ENCODE measurements at regions not wholly inside any gene's neighbourhood (a gene's known extent, or its start where the extent isn't known, plus 50 kb on each side); places are given as distances from the start of the nearest gene placed in this dataset.

- Histone ChIP-seq H3K36me3 (ENCODE audit: control insufficient read depth, low read length) (no peaks in the 10 kb centered on the region), H3K79me2 (ENCODE audit: control insufficient read depth, low read length) (no peaks in the 10 kb centered on the region), H3K4me1 (ENCODE audit: control insufficient read depth, low read length) (no peaks in the 10 kb centered on the region), H3K27me3 (ENCODE audit: control insufficient read depth, low read length) (no peaks in the 10 kb centered on the region), H3K4me2 (ENCODE audit: low read length) (no peak overlapping the region), H3K9me3 (ENCODE audit: control insufficient read depth, insufficient read depth, low read length) (no peaks in the 10 kb centered on the region), H3K27ac (ENCODE audit: low read depth, low read length) (no peak overlapping the region), H4K20me1 (ENCODE audit: control insufficient read depth, insufficient read depth, low read depth, low read length) (no peaks in the 10 kb centered on the region), H3F3A (ENCODE audit: control insufficient read depth, insufficient read depth) (no peaks in the 10 kb centered on the region), H3K4me3 (ENCODE audit: low read length) (no peak overlapping the region), H3K9me2 (replicated peaks; ENCODE audit: control insufficient read depth, low read length) (no peaks in the 10 kb centered on the region)
- no peak for TF ChIP-seq EZH2phosphoT487 (IDR thresholded peaks at IDR 0.05; ENCODE audit: borderline replicate concordance, low read length)
- TF ChIP-seq CTCF (IDR thresholded peaks at IDR 0.05; ENCODE audit: low read depth, low read length, poor library complexity, severe bottlenecking): no peak
These were observed 228.2 kb upstream of the GRIN3A start for GRCh38 chr9:101966691-101967090.

DNA sequence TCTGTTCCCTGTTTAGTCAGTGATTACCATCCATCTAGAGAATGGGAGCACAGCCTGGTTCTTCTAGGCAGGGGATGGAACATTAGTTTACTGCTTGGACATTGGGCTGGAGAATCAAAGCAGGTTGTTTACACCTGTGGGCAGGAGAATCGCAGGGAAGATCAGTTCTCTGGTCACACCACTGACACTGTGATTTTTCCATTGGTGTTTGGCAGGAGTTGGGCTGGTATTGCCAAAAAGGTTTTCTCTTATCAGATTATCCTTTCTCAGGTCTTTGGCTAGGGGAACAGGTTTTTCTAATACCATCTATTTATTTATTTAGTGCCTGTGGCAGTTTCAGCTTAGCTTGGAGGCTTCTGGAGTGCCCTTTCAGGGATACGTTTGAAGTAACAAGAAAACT lies 219.3 kb upstream of the GRIN3A start:
- Histone ChIP-seq H3K27me3 (ENCODE audit: control insufficient read depth, low read length) (no peaks in the 10 kb centered on the region), H3F3A (ENCODE audit: control insufficient read depth, insufficient read depth) (no peaks in the 10 kb centered on the region), H4K20me1 (ENCODE audit: control insufficient read depth, insufficient read depth, low read depth, low read length) (no peaks in the 10 kb centered on the region), H3K4me1 (ENCODE audit: control insufficient read depth, low read length) (no peaks in the 10 kb centered on the region), H3K79me2 (ENCODE audit: control insufficient read depth, low read length) (no peaks in the 10 kb centered on the region), H3K36me3 (ENCODE audit: control insufficient read depth, low read length) (no peaks in the 10 kb centered on the region), H3K4me3 (ENCODE audit: low read length) (no peak overlapping the region), H3K9me2 (replicated peaks; ENCODE audit: control insufficient read depth, low read length) (no peaks in the 10 kb centered on the region), H3K27ac (ENCODE audit: low read depth, low read length) (no peak overlapping the region), H3K9me3 (ENCODE audit: control insufficient read depth, insufficient read depth, low read length) (no peaks in the 10 kb centered on the region), H3K4me2 (ENCODE audit: low read length) (no peak overlapping the region)
- TF ChIP-seq CTCF (IDR thresholded peaks at IDR 0.05; ENCODE audit: low read depth, low read length, poor library complexity, severe bottlenecking) (no peak), EZH2phosphoT487 (IDR thresholded peaks at IDR 0.05; ENCODE audit: borderline replicate concordance, low read length) (no peak)

DNA sequence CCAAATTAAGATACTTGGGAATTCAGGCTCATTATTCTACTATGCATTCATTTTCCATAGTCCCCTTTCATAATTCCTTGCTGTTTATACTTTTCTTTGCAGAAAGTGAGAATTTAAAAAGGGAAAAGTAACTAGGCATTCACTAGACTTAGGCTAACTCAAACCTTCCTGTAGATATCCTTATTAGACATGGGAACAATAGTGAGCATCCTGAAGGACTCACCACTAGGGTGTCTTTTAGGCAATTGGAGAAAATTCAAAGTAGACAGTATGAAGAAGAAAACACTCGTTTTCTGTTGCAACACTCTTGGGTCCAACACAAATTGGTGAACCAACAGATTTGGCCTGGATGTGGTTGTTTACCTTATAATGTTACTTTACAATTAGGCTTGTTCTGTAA lies 213.2 kb upstream of the GRIN3A start:
- H3K27ac ChIP-seq (ENCODE audit: low read depth, low read length): no peak overlapping the region
- H3K9me3 ChIP-seq (ENCODE audit: control insufficient read depth, insufficient read depth, low read length): no peaks in the 10 kb centered on the region
- H3F3A ChIP-seq (ENCODE audit: control insufficient read depth, insufficient read depth): no peaks in the 10 kb centered on the region
- no peaks in the 10 kb centered on the region for H3K4me1 ChIP-seq (ENCODE audit: control insufficient read depth, low read length)
- no peaks in the 10 kb centered on the region for H3K36me3 ChIP-seq (ENCODE audit: control insufficient read depth, low read length)
- no peaks in the 10 kb centered on the region for H3K9me2 ChIP-seq (replicated peaks; ENCODE audit: control insufficient read depth, low read length)
- no peak overlapping the region for H3K4me2 ChIP-seq (ENCODE audit: low read length)
- H3K79me2 ChIP-seq (ENCODE audit: control insufficient read depth, low read length): no peaks in the 10 kb centered on the region
- no peaks in the 10 kb centered on the region for H3K27me3 ChIP-seq (ENCODE audit: control insufficient read depth, low read length)
- H4K20me1 ChIP-seq (ENCODE audit: control insufficient read depth, insufficient read depth, low read depth, low read length): no peaks in the 10 kb centered on the region
- H3K4me3 ChIP-seq (ENCODE audit: low read length): no peak overlapping the region
- no peak for TF ChIP-seq CTCF (IDR thresholded peaks at IDR 0.05; ENCODE audit: low read depth, low read length, poor library complexity, severe bottlenecking)
- no peak for TF ChIP-seq EZH2phosphoT487 (IDR thresholded peaks at IDR 0.05; ENCODE audit: borderline replicate concordance, low read length)

- TF ChIP-seq EZH2phosphoT487 (IDR thresholded peaks at IDR 0.05; ENCODE audit: borderline replicate concordance, low read length) (no peak), CTCF (IDR thresholded peaks at IDR 0.05; ENCODE audit: low read depth, low read length, poor library complexity, severe bottlenecking) (no peak)
- H3K4me3 ChIP-seq (ENCODE audit: low read length): no peak overlapping the region
- no peaks in the 10 kb centered on the region for H3K36me3 ChIP-seq (ENCODE audit: control insufficient read depth, low read length)
- no peaks in the 10 kb centered on the region for H3K9me3 ChIP-seq (ENCODE audit: control insufficient read depth, insufficient read depth, low read length)
- no peaks in the 10 kb centered on the region for H3K79me2 ChIP-seq (ENCODE audit: control insufficient read depth, low read length)
- H4K20me1 ChIP-seq (ENCODE audit: control insufficient read depth, insufficient read depth, low read depth, low read length): no peaks in the 10 kb centered on the region
- no peak overlapping the region for H3K27ac ChIP-seq (ENCODE audit: low read depth, low read length)
- no peaks in the 10 kb centered on the region for H3F3A ChIP-seq (ENCODE audit: control insufficient read depth, insufficient read depth)
- no peaks in the 10 kb centered on the region for H3K9me2 ChIP-seq (replicated peaks; ENCODE audit: control insufficient read depth, low read length)
- H3K4me2 ChIP-seq (ENCODE audit: low read length): no peak overlapping the region
- no peaks in the 10 kb centered on the region for H3K27me3 ChIP-seq (ENCODE audit: control insufficient read depth, low read length)
- H3K4me1 ChIP-seq (ENCODE audit: control insufficient read depth, low read length): no peaks in the 10 kb centered on the region
These were observed 193.3 kb upstream of the GRIN3A start for GRCh38 chr9:101931756-101932155.

Measured in DOHH2 (cell line).